Tibial nerve (tissue), 4 donors: ENCODE measurements at regions not wholly inside any gene's neighbourhood (a gene's known extent, or its start where the extent isn't known, plus 50 kb on each side); places are given as distances from the start of the nearest gene placed in this dataset.

Source experiments
- DNase-seq, 2 donors: peaks; one replicate each; pipeline ENCODE4 v3.0.0-alpha.2; 2019; ENCODE audit warnings: low spot score in 2 of 2
- H3K27ac ChIP-seq, 4 donors: fragments of 200-600 bp; sonication (generic) in 3 of 4; one replicate each; pipeline ENCODE4 v1.5.1; 2017 to 2019; ENCODE audit warnings: mild to moderate bottlenecking in 1 of 4
- H3K27me3 ChIP-seq, 2 donors: fragments of 200-600 bp; sonication (generic) in 1 of 2; one replicate each; pipeline versions ENCODE4 v1.5.1 to v1.6.0; 2017 to 2019
- H3K36me3 ChIP-seq, 3 donors: fragments of 200-600 bp; sonication (generic); one replicate each; pipeline ENCODE4 v1.5.1; 2018 to 2019
- H3K4me1 ChIP-seq, 4 donors: fragments of 200-600 bp; sonication (generic) in 3 of 4; one replicate each; pipeline ENCODE4 v1.5.1; 2017 to 2019
- H3K4me3 ChIP-seq, 4 donors: fragments of 200-600 bp; sonication (generic) in 3 of 4; one replicate each; pipeline ENCODE4 v1.5.1; 2017 to 2019; ENCODE audit warnings: mild to moderate bottlenecking in 1 of 4, moderate library complexity in 1 of 4
- H3K9me3 ChIP-seq, 4 donors: fragments of 200-600 bp; sonication (generic) in 3 of 4; one replicate each; pipeline ENCODE4 v1.5.1; 2017 to 2019
- EP300 ChIP-seq, 2 donors: sonication (generic); formaldehyde crosslinking; IDR thresholded peaks; one replicate each; pipeline ENCODE4 v1.6.1; 2017; ENCODE audit warnings: antibody characterized with exemption in 2 of 2, mild to moderate bottlenecking in 1 of 2
- POLR2A ChIP-seq, 2 donors: fragments of 450-650 bp; IDR thresholded peaks; one replicate each; pipeline ENCODE4 v1.6.1; 2017; ENCODE audit warnings: antibody characterized with exemption in 2 of 2, mild to moderate bottlenecking in 2 of 2, moderate library complexity in 2 of 2
- WGBS, 2 donors: methylation state at CpG; one replicate each; pipeline ENCODE4 v1.1.5; 2018; 5-methylcytosine and 5-hydroxymethylcytosine counted together
- TF ChIP-seq, protein P1 (sequence below), 5 experiments: fragments of 200-600 bp in 3 of 5; fragments of 450-650 bp in 2 of 5; sonication (generic) in 3 of 5; IDR thresholded peaks; one replicate each; pipeline ENCODE4 v1.5.1; 2016 to 2019; ENCODE audit warnings: antibody characterized with exemption in 5 of 5, mild to moderate bottlenecking in 3 of 5, moderate library complexity in 2 of 5

DNA sequence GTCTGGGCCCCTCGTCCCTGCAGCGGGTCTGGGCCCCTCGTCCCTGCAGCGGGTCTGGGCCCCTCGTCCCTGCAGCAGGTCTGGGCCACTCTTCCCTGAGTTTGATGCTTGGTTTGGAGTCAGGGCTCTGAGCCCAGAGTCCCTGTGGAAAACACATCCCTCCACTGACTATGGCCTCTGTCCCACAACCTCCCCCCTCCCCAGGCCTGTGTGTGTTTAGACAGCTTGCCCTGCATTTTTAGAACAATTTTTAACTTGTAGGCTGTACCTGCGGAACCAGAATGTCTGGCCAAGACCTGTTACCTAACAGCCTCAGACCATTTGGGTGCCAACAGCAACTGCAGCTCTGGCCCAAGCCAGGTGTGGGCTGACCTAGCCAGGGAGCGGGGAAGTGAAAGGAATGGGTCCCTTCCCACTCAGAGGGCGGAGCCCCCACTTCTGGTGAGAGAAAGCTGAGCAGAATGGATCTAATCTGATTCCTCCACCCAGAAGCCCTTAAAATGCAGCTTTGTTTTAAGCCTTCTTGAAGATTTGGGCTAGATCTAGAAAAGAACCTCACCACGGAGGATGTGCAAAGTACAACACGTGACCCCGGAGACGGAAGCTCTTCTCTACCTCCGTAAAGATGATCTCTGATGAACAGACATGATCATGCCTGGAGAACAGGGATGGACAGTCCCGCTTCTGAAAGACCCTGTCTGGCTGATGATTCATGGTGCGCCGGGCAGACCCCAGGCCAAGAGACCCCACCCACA is 60.5 kb upstream of the TFRC start:
- no peaks in the 10 kb centered on the region for H3K36me3 ChIP-seq
- peaks cover 0 to 4% (median 0%) of the 10 kb centered on the region in 4 donors for H3K4me1 ChIP-seq
- TF ChIP-seq, protein P1, sequence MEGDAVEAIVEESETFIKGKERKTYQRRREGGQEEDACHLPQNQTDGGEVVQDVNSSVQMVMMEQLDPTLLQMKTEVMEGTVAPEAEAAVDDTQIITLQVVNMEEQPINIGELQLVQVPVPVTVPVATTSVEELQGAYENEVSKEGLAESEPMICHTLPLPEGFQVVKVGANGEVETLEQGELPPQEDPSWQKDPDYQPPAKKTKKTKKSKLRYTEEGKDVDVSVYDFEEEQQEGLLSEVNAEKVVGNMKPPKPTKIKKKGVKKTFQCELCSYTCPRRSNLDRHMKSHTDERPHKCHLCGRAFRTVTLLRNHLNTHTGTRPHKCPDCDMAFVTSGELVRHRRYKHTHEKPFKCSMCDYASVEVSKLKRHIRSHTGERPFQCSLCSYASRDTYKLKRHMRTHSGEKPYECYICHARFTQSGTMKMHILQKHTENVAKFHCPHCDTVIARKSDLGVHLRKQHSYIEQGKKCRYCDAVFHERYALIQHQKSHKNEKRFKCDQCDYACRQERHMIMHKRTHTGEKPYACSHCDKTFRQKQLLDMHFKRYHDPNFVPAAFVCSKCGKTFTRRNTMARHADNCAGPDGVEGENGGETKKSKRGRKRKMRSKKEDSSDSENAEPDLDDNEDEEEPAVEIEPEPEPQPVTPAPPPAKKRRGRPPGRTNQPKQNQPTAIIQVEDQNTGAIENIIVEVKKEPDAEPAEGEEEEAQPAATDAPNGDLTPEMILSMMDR (IDR thresholded peaks at IDR 0.05) = no peak
- TF ChIP-seq POLR2A (IDR thresholded peaks at IDR 0.05) = no peak
- TF ChIP-seq EP300 (IDR thresholded peaks at IDR 0.05) = no peak
- no peaks in the 10 kb centered on the region for H3K27me3 ChIP-seq
- DNase-seq = no peak
- H3K4me3 ChIP-seq = no peak overlapping the region
- WGBS, 2 donors = 81 to 86% methylated on average over 16 of the region's 16 CpGs
- no peaks in the 10 kb centered on the region for H3K9me3 ChIP-seq
- no peak overlapping the region for H3K27ac ChIP-seq

DNA sequence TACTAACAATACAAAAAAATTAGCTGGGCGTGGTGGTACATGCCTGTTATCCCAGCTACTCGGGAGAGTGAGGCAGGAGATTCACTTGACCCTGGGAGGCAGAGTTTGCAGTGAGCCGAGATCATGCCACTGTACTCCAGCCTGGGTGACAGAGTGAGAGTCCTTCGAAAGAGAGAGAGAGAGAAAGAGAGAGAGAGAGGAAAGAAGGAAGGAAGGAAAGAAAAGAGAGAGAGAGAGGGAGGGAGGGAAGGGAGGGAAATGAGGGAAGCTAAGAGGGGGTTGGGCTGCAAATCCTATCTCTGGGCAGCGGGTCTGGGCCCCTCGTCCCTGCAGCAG is 59.9 kb upstream of the TFRC start:
- TF ChIP-seq, protein P1 (IDR thresholded peaks at IDR 0.05) = no peak
- no peak for TF ChIP-seq EP300 (IDR thresholded peaks at IDR 0.05)
- TF ChIP-seq POLR2A (IDR thresholded peaks at IDR 0.05) = no peak
- Histone ChIP-seq H3K36me3 (no peaks in the 10 kb centered on the region), H3K27ac (no peak overlapping the region), H3K27me3 (no peaks in the 10 kb centered on the region), H3K4me3 (no peak overlapping the region), H3K9me3 (no peaks in the 10 kb centered on the region), H3K4me1 (peaks cover 0 to 4% (median 0%) of the 10 kb centered on the region in 4 donors)
- WGBS, 2 donors = 68 to 71% methylated on average over 6 of the region's 6 CpGs
- no peak for DNase-seq

DNA sequence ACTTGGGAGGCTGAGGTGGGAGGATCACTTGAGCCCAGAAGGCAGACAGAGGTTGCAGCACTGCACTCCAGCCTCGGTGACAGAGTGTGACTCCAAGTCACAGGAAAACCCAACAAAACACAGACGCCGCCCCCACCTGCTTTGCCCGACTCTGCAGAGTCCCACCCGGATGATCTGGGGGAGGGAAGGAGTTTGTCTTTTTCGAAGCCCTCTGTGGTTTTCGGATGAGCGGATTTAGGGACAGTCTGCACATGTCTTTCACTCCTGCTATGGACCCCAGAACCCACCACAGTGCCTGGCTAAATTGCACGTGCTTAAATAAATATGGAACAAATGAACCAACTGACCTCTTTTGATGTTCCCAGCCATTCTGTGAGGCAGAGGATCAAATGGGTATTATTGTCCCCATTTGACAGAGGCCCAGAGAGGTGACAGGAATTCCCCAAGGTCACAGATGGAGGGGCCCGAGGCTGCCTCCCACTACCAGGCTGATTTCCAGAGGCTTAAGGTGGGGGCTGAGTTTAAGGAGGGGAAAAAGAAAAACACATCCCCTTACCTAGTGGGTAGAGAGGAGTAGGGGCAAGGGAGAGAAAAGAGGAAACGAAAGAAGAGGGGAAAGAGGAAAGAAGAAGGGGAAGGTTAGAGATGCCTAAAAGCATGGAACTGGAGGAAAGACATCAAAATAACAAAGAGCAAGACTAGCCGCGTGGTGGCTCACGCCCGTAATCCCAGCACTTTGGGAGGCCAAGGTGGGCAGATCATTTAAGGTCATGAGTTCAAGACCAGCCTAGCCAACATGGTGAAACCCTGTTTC is 59.4 kb upstream of the TFRC start:
- Histone ChIP-seq H3K4me1 (peaks cover 0 to 4% (median 0%) of the 10 kb centered on the region in 4 donors), H3K27me3 (no peaks in the 10 kb centered on the region), H3K9me3 (no peaks in the 10 kb centered on the region), H3K27ac (no peak overlapping the region), H3K36me3 (no peaks in the 10 kb centered on the region), H3K4me3 (no peak overlapping the region)
- TF ChIP-seq, protein P1 (IDR thresholded peaks at IDR 0.05) = no peak
- TF ChIP-seq POLR2A (IDR thresholded peaks at IDR 0.05) = no peak
- WGBS, 2 donors = 79 to 83% methylated on average over 15 of the region's 15 CpGs
- no peak for DNase-seq

DNA sequence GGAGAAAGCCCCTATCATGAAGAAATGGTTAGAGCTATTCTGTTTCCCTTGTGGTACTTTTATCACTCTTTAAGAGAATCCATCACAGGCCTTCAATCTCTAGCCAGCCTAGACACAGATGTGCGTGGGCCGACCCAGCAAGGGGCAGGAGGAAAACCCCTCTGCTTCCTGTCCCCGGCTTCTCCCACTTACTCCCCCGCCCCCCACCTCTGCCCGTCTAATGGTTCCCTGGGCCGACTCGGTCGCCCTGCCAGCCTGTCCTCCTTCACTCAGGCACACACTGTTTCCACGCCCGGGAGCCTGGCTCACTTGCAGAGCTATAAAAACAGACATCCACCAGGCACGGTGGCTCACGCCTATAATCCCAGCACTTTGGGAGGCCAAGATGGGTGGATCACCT is 58.3 kb upstream of the TFRC start:
- WGBS, 2 donors = 79 to 80% methylated on average over 12 of the region's 12 CpGs
- TF ChIP-seq POLR2A (IDR thresholded peaks at IDR 0.05) = no peak
- TF ChIP-seq, protein P1 (IDR thresholded peaks at IDR 0.05) = no peak
- TF ChIP-seq EP300 (IDR thresholded peaks at IDR 0.05) = no peak
- H3K9me3 ChIP-seq = no peaks in the 10 kb centered on the region
- no peak overlapping the region for H3K27ac ChIP-seq
- H3K4me3 ChIP-seq = no peak overlapping the region
- H3K27me3 ChIP-seq = no peaks in the 10 kb centered on the region
- no peaks in the 10 kb centered on the region for H3K36me3 ChIP-seq
- H3K4me1 ChIP-seq = peaks cover 0 to 4% (median 0%) of the 10 kb centered on the region in 4 donors
- DNase-seq = no peak

DNA sequence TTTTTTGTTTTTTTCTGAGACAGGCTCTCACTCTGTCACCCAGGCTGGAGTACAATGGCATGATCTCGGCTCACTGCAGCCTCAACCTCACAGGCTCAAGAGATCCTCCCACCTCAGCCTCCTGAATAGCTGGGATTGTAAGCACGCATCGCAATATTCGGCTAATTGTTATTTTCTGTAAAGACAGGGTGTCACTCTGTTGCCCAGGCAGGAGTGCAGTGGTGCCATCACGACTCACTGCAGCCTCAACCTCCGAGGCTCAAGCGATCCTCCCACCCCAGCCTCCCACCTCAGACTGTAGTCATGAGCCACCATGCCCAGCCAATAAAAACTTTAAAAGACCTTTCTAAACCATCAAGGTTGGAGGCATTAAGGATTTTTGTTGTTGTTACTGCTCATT is 57.4 kb upstream of the TFRC start:
- 84 to 94% methylated on average over 7 of the region's 7 CpGs for WGBS, 2 donors
- Histone ChIP-seq H3K4me1 (peaks cover 0 to 4% (median 0%) of the 10 kb centered on the region in 4 donors), H3K9me3 (no peaks in the 10 kb centered on the region), H3K27ac (peak overlapping the region in 1 of 4 donors; percentile 41), H3K27me3 (no peaks in the 10 kb centered on the region), H3K36me3 (no peaks in the 10 kb centered on the region), H3K4me3 (no peak overlapping the region)
- TF ChIP-seq POLR2A (IDR thresholded peaks at IDR 0.05) (no peak), EP300 (IDR thresholded peaks at IDR 0.05) (no peak)
- TF ChIP-seq, protein P1 (IDR thresholded peaks at IDR 0.05) = no peak
- DNase-seq = no peak
